IPS-NIHi7 (cell line): ENCODE measurements at regions not wholly inside any gene's neighbourhood (a gene's known extent, or its start where the extent isn't known, plus 50 kb on each side); places are given as distances from the start of the nearest gene placed in this dataset.

ENCODE experiments used
- DNase-seq: peaks from one replicate; pipeline ENCODE4 v3.0.0; 2012; ENCODE audit warnings: mixed read lengths; ENCODE audit errors: extremely low spot score

DNA sequence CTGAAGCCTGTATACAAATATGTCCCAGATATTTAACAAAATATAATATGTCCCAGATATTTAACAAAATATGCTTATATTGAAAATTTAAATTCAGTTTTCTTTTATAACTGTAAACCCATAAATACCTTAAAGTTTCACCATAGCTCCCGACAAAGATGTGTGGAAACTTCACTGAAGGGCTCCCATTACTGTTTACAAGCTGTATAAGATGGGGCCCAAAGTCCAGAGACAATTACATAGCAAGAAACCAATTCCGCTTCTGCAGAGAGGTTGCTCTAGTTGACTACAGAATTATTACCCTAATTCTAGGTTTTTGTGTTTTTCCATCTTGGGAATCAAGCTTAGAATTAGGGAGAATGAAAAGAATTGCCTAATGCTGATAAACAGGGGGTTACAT is 102.6 kb upstream of the EPHA6 start:
- no peak for DNase-seq

DNA sequence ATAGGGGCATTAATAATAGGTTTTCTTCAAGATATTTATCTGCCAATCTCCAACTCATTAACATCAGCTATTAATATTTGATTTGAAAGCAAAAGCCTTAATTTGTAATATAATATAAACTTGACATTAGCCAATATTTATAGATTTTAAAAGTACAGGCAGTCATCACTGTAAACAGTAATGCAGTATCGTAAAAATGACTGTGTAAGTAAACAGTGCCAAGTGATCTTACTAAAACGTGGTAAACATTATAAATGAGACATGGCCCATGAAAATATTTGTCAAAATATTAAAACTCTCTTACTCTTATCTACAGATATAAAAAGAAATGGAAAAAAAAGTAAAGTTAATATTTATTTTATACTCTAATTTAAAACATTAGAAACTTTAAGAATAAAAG is 101.6 kb upstream of the EPHA6 start:
- DNase-seq = no peak

DNA sequence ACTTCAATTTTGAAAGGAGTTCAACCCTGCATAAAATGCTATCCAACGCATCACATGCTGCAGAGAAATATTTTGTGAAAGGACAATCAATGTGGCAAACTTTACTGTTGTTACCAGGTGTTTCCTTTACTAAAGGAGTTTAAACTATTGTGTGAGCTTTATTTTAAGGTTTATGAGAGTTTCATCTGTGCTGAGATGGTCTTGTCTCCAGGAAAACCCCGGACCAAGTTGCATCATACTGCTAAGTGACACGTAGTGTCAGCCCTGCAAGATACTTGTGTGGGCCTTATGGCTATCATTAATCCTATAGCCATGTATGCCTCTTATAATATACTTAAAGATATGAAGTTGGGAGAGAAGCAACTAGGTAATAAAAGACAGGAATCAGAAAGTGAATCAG is 94.5 kb upstream of the EPHA6 start:
- DNase-seq = no peak

DNA sequence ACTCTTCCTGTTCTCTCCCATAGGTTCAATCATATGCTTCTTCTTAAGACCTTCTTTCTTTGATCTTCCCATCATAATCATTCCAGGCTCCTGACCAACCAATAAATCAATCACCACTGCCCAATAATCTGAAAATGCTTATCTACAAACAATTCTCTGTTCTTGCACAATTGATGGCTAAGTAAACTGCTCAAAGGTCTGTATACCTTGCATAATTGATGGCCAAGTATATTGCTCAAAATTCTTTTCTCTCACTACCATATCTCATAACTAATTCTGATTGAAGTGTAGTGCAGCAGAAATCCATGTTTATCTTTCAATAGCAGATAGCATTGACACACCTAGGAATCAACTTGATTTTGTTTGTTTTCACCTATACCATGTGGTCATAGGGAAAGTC is 83.4 kb upstream of the EPHA6 start:
- DNase-seq = no peak

DNA sequence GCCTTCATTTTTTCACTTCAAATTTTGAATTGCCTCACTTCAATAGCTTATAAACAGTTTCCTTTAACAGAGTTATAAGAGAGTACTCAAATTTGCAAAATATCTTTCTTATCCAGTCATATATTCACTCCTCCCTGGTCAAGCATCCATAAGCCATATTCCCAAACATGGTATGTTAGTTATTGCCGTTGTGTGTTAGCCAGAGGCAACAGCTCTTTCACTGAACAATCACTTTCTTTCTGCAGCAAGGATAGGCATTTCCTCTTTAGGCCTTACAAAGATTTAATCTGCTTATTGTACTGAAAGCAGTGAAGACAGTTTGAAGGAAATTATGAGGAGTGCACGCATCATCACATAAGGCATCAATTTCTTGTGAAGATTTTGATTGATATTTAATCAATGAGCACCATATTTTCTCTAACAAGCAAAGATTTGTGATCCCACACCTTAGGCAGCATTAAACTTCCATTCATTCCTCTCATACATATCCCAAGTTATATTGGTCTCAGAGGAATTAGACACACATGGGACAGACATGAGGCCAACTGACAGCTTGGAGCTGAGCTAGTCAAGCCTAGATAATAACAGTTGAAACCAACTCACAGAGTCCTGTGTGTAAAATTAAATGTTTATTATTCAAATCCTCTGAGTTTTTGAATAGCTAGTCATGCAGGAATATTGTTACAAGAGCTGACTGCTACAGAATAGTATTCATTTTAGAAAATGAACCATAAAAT is 80.0 kb upstream of the EPHA6 start:
- DNase-seq = no peak

DNA sequence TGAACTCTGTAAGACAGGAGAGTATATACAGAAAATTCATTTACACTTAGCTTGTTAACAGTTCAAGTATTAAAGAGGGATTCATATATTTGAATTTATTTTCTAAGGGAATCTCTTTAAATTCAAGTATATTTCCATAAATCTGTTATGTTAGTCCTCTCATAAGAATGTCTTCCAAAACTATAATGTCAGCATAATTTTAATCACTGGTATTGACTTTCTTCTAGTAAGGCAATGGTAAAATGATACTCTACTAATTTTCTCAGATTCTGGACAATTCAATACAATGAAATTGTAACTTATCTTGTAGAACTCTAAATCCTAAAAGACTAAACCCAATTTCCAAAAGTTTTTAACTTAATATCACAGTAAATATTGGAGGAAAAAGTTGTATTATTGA is 66.3 kb upstream of the EPHA6 start:
- no peak for DNase-seq

DNA sequence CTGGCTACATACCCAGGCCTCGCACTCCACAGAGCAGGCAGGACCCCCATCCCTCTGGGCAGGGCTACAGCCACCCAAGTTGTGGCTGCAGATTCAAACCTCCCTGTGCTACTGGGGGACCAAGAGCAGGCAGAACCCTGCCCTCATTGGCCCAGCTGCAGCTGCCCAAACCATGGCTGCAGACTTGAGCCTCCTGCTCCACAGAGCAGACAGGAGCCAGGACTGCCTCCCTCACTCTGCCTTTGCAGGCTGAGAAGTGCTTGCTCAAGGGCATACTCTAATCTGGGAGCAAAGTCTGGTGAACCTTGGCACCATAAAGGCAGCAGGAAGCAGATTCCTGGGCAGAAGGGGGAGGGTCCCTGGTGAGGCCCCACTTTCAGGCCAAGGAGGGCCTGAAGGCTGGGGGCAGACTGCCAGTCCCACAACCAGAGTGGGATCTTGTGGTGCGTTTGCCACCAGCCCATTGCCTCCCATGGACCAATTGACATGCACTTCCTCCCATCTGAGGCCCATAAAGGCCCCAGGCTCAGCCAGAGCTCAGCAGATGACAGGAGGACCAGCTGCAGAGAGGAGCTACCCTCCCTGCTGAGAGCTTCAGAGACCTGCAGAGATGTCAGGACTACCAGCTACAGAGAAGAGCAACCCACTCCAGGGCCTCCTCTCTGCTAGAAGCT is 64.2 kb upstream of the EPHA6 start:
- DNase-seq = no peak

DNA sequence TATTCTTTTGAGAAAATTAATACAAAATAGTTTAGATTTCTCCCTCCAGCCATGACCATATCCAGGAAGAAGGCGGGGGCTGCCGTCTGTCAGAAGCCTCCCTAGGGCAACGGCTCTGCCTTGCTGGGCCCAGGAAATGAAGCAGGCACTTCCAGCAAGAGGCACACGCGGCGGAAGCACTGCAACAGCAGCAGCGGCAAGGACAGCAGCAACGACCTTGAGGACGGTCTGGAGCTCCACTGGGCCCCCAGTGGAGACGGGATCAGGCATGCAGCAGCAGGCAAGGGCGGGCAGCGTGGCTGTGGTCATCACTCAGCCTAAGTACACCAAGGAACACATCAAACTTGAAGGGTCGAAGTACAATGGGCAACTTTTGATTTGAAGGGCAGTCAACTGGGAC is 61.3 kb upstream of the EPHA6 start:
- no peak for DNase-seq

DNA sequence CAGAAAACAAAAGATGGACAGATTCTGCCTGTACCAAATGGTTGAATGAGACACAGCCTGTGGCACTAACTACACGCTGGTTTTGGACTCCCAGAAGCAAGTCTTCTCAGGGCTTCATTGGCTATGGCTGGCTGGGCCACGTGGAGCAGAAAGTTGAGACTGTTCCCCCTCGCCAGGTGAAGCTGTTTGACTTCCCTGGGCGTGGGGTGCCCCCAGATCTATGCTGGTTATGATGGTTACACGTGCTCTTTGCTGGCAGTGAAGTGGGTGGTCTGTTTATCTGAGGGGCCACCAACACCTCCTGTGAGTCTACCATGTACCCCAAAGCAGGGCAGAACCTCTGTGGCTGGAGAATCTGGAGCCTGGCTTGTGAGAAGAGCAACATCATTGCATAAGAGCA is 60.3 kb upstream of the EPHA6 start:
- no peak for DNase-seq

DNA sequence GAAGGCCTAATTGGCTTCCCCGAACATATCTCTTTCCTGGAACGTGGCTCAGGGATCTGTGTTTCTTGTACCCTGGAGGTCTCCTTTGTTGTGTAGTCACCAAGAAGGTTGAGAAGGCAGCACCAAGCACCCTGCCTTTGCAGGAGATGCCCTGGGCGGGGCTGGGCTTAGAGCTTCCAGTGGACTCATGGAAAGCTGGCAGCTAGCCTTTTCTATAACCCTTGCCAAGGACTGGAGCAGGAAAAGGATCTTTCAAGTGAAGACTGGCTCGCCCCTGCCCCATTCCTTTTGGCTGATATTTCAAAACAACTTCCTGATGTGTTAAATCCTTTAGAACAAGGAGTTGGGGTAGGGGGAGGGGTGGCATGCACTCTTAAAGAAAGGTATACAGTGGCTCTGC is 58.9 kb upstream of the EPHA6 start:
- DNase-seq = no peak

DNA sequence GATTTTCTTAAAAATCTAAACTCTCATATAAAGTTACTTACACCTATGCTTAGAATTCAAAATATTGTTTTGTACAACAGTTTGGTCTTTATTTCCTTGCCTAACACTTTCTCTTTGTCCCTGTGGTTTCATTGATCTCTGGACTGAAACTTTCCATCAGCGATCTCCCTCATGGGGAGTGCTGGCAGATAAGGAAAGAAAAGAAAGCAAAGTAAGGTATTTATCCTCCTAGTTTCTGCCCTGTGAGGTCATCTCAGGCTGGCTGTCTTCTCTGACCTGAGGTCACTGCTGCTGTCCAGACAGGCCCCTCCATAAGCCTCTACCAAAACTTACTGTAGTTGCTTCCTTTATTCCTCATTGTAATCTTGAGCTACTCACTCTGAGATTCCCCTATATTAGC is 57.9 kb upstream of the EPHA6 start:
- peak; percentile 25 for DNase-seq

DNA sequence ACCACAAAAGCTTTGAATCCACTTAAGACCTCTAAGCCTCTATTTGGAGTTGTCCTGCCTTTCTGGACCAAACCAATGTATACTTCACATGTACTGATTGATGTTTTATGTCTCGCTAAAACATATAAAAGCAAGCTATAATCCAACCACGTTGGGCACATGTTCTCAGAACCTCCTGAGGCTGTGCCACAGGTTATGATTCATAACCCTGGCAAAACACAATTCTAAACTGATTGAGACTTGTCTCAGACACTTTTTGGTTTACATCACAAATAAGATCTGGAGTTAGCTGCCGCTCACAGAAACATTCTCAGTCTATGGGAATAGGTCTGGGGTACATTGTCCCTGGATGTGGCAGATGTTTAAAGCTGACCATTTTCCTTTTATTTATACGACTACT is 53.4 kb upstream of the EPHA6 start:
- DNase-seq = no peak
